Stomach (tissue), 8 donors: ENCODE measurements at regions not wholly inside any gene's neighbourhood (a gene's known extent, or its start where the extent isn't known, plus 50 kb on each side); places are given as distances from the start of the nearest gene placed in this dataset.
A peak's percentile ranks its signal among the peaks of the same experiment; 100 is the strongest.

ENCODE experiments used
- DNase-seq, 2 donors: peaks; one replicate each; pipeline versions ENCODE4 v3.0.0 to v3.0.0-alpha.2; 2013 to 2019
- H3K27ac ChIP-seq, 5 donors: fragments of 200-600 bp in 4 of 5; sonication (generic) in 4 of 5; one replicate each; pipeline ENCODE4 v1.5.1; 2013 to 2019; ENCODE audit warnings: mild to moderate bottlenecking in 1 of 5, moderate library complexity in 1 of 5
- H3K27me3 ChIP-seq, 3 donors: fragments of 200-600 bp; sonication (generic); one replicate each; pipeline ENCODE4 v1.5.1; 2017 to 2019; ENCODE audit warnings: mixed run types in 1 of 3
- H3K36me3 ChIP-seq, 4 donors: fragments of 200-600 bp; sonication (generic); 1 replicate in 3 of 4; 2 replicates in 1 of 4; pipeline ENCODE4 v1.5.1; 2016 to 2019
- H3K4me1 ChIP-seq, 4 donors: fragments of 200-600 bp; sonication (generic); one replicate each; pipeline ENCODE4 v1.5.1; 2016 to 2019
- H3K4me3 ChIP-seq, 4 donors: fragments of 200-600 bp; sonication (generic) in 3 of 4; one replicate each; pipeline ENCODE4 v1.5.1; 2016 to 2019; ENCODE audit warnings: mild to moderate bottlenecking in 1 of 4
- H3K9me3 ChIP-seq, 4 donors: fragments of 200-600 bp; sonication (generic); one replicate each; pipeline ENCODE4 v1.5.1; 2016 to 2019
- EP300 ChIP-seq: sonication (generic); formaldehyde crosslinking; IDR thresholded peaks from one replicate; pipeline ENCODE4 v1.6.1; 2017; ENCODE audit warnings: antibody characterized with exemption
- POLR2A ChIP-seq, 4 donors: fragments of 450-650 bp; IDR thresholded peaks; one replicate each; pipeline ENCODE4 v1.6.1; 2016; ENCODE audit warnings: antibody characterized with exemption in 4 of 4, control low read depth in 2 of 4, mild to moderate bottlenecking in 1 of 4, moderate library complexity in 1 of 4
- POLR2AphosphoS5 ChIP-seq, 3 donors: sonication (generic); formaldehyde crosslinking; IDR thresholded peaks; one replicate each; pipeline ENCODE4 v1.6.1; 2016; ENCODE audit warnings: antibody characterized with exemption in 3 of 3
- WGBS, 5 donors: extraction: QIAGEN DNeasy Blood & Tissue Kit in 3 of 5; methylation state at CpG; one replicate each; pipeline versions ENCODE4 v1.1.5 to v1.1.7; 2013 to 2018; 5-methylcytosine and 5-hydroxymethylcytosine counted together
- intact Hi-C: fragments of 100-400 bp; cut with DNase I; formaldehyde crosslinking; loops from one replicate; pipeline ENCODE4 v1.15.1; 2023; ENCODE audit warnings: low total_unique reads
- TF ChIP-seq, protein P1 (sequence below), 7 experiments: fragments of 450-650 bp in 4 of 7; fragments of 200-600 bp in 3 of 7; sonication (generic) in 3 of 7; IDR thresholded peaks; one replicate each; pipeline ENCODE4 v1.5.1; 2016 to 2019; ENCODE audit warnings: antibody characterized with exemption in 7 of 7, control low read depth in 2 of 7, mild to moderate bottlenecking in 1 of 7
- donor health status: healthy with polysubstance abuse.
- donor health status: Bipolar disorder and iron deficiency.
- donor health status: healthy.

- no peak overlapping the region for H3K4me3 ChIP-seq
- TF ChIP-seq, protein P1, sequence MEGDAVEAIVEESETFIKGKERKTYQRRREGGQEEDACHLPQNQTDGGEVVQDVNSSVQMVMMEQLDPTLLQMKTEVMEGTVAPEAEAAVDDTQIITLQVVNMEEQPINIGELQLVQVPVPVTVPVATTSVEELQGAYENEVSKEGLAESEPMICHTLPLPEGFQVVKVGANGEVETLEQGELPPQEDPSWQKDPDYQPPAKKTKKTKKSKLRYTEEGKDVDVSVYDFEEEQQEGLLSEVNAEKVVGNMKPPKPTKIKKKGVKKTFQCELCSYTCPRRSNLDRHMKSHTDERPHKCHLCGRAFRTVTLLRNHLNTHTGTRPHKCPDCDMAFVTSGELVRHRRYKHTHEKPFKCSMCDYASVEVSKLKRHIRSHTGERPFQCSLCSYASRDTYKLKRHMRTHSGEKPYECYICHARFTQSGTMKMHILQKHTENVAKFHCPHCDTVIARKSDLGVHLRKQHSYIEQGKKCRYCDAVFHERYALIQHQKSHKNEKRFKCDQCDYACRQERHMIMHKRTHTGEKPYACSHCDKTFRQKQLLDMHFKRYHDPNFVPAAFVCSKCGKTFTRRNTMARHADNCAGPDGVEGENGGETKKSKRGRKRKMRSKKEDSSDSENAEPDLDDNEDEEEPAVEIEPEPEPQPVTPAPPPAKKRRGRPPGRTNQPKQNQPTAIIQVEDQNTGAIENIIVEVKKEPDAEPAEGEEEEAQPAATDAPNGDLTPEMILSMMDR (IDR thresholded peaks at IDR 0.05) = no peak
- TF ChIP-seq EP300 = no peak
- TF ChIP-seq POLR2AphosphoS5 (IDR thresholded peaks at IDR 0.05) = no peak
- no peak for TF ChIP-seq POLR2A (IDR thresholded peaks at IDR 0.05)
Observed at GRCh38 chr3:106518516-106518915, 649.7 kb upstream of the CBLB start.

DNA sequence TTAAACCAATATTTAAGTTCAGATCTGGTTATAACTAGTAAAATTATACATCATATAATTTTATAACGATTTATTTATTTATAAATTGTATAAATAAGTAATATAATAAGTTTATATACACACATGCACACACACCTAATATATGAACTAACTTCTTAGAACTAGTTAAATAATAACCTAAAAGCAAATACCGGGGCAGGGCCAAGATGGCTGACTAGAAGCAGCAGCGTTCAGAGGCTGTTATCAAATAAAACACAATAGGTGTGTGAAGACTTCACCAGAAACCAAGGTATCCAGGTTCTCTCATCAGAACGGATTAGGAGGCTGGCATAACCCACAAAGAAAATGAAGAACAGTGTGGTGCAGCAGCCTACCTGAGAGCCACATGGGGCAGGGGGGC is 653.6 kb upstream of the CBLB start:
- no peaks in the 10 kb centered on the region for H3K36me3 ChIP-seq

More at GRCh38 chr3:106518516-106518915, 649.7 kb upstream of the CBLB start:
- H3K27me3 ChIP-seq = no peaks in the 10 kb centered on the region
- no peaks in the 10 kb centered on the region for H3K9me3 ChIP-seq
- H3K36me3 ChIP-seq = no peaks in the 10 kb centered on the region
- DNase-seq = no peak
- H3K27ac ChIP-seq = no peak overlapping the region
- intact Hi-C loops = no loop called here
- no peaks in the 10 kb centered on the region for H3K4me1 ChIP-seq

GRCh38 chr3:106528932-106529331 is 660.1 kb upstream of the CBLB start:
- Histone ChIP-seq H3K9me3 (peaks cover 0 to 7% (median 3%) of the 10 kb centered on the region in 4 donors), H3K27ac (no peak overlapping the region), H3K36me3 (no peaks in the 10 kb centered on the region), H3K4me3 (no peak overlapping the region), H3K4me1 (no peaks in the 10 kb centered on the region), H3K27me3 (no peaks in the 10 kb centered on the region)
- intact Hi-C loops = no loop called here
- no peak for DNase-seq
- 88 to 94% (median 91%) methylated on average over 4 of the region's 4 CpGs for WGBS, 5 donors
- TF ChIP-seq, protein P1 (IDR thresholded peaks at IDR 0.05) = no peak
- TF ChIP-seq POLR2A (IDR thresholded peaks at IDR 0.05) (no peak), POLR2AphosphoS5 (IDR thresholded peaks at IDR 0.05) (no peak), EP300 (no peak)

More for the DNA sequence above, 653.6 kb upstream of the CBLB start:
- 28 to 51% (median 39%) methylated on average over 4 of the region's 4 CpGs for WGBS, 5 donors
- intact Hi-C loops = no loop called here
- no peaks in the 10 kb centered on the region for H3K4me1 ChIP-seq
- H3K27me3 ChIP-seq = no peaks in the 10 kb centered on the region
- H3K9me3 ChIP-seq = peaks cover 0 to 7% (median 1%) of the 10 kb centered on the region in 4 donors
- DNase-seq = peak in 1 of 2 donors; percentile 32
- H3K27ac ChIP-seq = no peak overlapping the region
- TF ChIP-seq POLR2A (IDR thresholded peaks at IDR 0.05) (no peak), EP300 (no peak), POLR2AphosphoS5 (IDR thresholded peaks at IDR 0.05) (no peak)
- TF ChIP-seq, protein P1 (IDR thresholded peaks at IDR 0.05) = no peak
- no peak overlapping the region for H3K4me3 ChIP-seq

GRCh38 chr3:106529738-106530137 is 660.9 kb upstream of the CBLB start:
- H3K27ac ChIP-seq = no peak overlapping the region
- H3K4me3 ChIP-seq = no peak overlapping the region
- intact Hi-C loops = no loop called here
- no peaks in the 10 kb centered on the region for H3K36me3 ChIP-seq
- H3K4me1 ChIP-seq = no peaks in the 10 kb centered on the region
- TF ChIP-seq EP300 (no peak), POLR2AphosphoS5 (IDR thresholded peaks at IDR 0.05) (no peak), POLR2A (IDR thresholded peaks at IDR 0.05) (no peak)
- TF ChIP-seq, protein P1 (IDR thresholded peaks at IDR 0.05) = no peak
- H3K27me3 ChIP-seq = no peaks in the 10 kb centered on the region
- DNase-seq = no peak
- peaks cover 0 to 12% (median 6%) of the 10 kb centered on the region in 4 donors for H3K9me3 ChIP-seq
